NCI-H524 (cell line): ENCODE measurements at regions not wholly inside any gene's neighbourhood (a gene's known extent, or its start where the extent isn't known, plus 50 kb on each side); places are given as distances from the start of the nearest gene placed in this dataset.
A peak's percentile ranks its signal among the peaks of the same experiment; 100 is the strongest.

Experiments used
- DNase-seq, 2 experiments: peaks; one replicate each; lab custom pipeline; 2025; lab: John Stamatoyannopoulos, UW

GRCh38 chr4:110778521-110778920 lies 155.6 kb upstream of the PITX2 start:
- no peak for DNase-seq

GRCh38 chr4:110780538-110780937 lies 157.7 kb upstream of the PITX2 start:
- DNase-seq: no peak

- DNase-seq: no peak
Measured at GRCh38 chr4:110781944-110782343, 159.1 kb upstream of the PITX2 start.

GRCh38 chr4:110787109-110787508 lies 164.2 kb upstream of the PITX2 start:
- DNase-seq: no peak

- no peak for DNase-seq
Measured at GRCh38 chr4:110787707-110788106, 164.8 kb upstream of the PITX2 start.

GRCh38 chr4:110788302-110788701 lies 165.4 kb upstream of the PITX2 start:
- DNase-seq: no peak

GRCh38 chr4:110792036-110792435 lies 169.2 kb upstream of the PITX2 start:
- no peak for DNase-seq

- no peak for DNase-seq
Measured at GRCh38 chr4:110793381-110793801, 170.5 kb upstream of the PITX2 start.

GRCh38 chr4:110793890-110794554 lies 171.1 kb upstream of the PITX2 start:
- DNase-seq: peak in 1 of 2 experiments; percentile 32

- DNase-seq: no peak
Measured at GRCh38 chr4:110795971-110796370, 173.1 kb upstream of the PITX2 start.

- no peak for DNase-seq
Measured at GRCh38 chr4:110797486-110797885, 174.6 kb upstream of the PITX2 start.

- no peak for DNase-seq
Measured at GRCh38 chr4:110798687-110799086, 175.8 kb upstream of the PITX2 start.

- no peak for DNase-seq
Measured at GRCh38 chr4:110799211-110799610, 176.3 kb upstream of the PITX2 start.

GRCh38 chr4:110801591-110801990 lies 178.7 kb upstream of the PITX2 start:
- no peak for DNase-seq

- no peak for DNase-seq
Measured at GRCh38 chr4:110808351-110808878, 185.5 kb upstream of the PITX2 start.

GRCh38 chr4:110815950-110816349 lies 193.1 kb upstream of the PITX2 start:
- no peak for DNase-seq

- no peak for DNase-seq
Measured at GRCh38 chr4:110816367-110816766, 193.5 kb upstream of the PITX2 start.

- no peak for DNase-seq
Measured at GRCh38 chr4:110821186-110821585, 198.3 kb upstream of the PITX2 start.

- no peak for DNase-seq
Measured at GRCh38 chr4:110823251-110823650, 200.4 kb upstream of the PITX2 start.

- no peak for DNase-seq
Measured at GRCh38 chr4:110824344-110824743, 201.5 kb upstream of the PITX2 start.

GRCh38 chr4:110826656-110827055 lies 203.8 kb upstream of the PITX2 start:
- DNase-seq: no peak

- DNase-seq: no peak
Measured at GRCh38 chr4:110830461-110830860, 207.6 kb upstream of the PITX2 start.

GRCh38 chr4:110837896-110838450 lies 215.1 kb upstream of the PITX2 start:
- peak in 1 of 2 experiments; percentile 1 for DNase-seq

GRCh38 chr4:110840221-110840654 lies 217.4 kb upstream of the PITX2 start:
- DNase-seq: no peak
